MM.1S (cell line): ENCODE measurements at regions not wholly inside any gene's neighbourhood (a gene's known extent, or its start where the extent isn't known, plus 50 kb on each side); places are given as distances from the start of the nearest gene placed in this dataset.

Experiments used
- DNase-seq: peaks from one replicate; pipeline ENCODE4 v3.0.0-alpha.2; 2015
- H2AFZ ChIP-seq: fragments of 300-600 bp; sonication (generic); 2 replicates; pipeline ENCODE4 v1.6.0; 2016; ENCODE audit warnings: antibody characterized with exemption, low read length
- H3F3A ChIP-seq: fragments of 300-600 bp; sonication (generic); 2 replicates; pipeline ENCODE4 v1.6.1; 2016; ENCODE audit warnings: mild to moderate bottlenecking, antibody characterized with exemption, low read length, moderate library complexity, mixed read lengths; ENCODE audit not compliant: insufficient read depth
- H3K27ac ChIP-seq: fragments of 300-600 bp; sonication (generic); 2 replicates; pipeline ENCODE4 v1.5.1; 2016; ENCODE audit warnings: mild to moderate bottlenecking, low read length
- H3K27me3 ChIP-seq: fragments of 300-600 bp; sonication (generic); replicated peaks from 2 replicates; pipeline ENCODE4 v1.6.0; 2016; ENCODE audit warnings: low read length; ENCODE audit not compliant: insufficient read depth
- H3K36me3 ChIP-seq: fragments of 300-600 bp; sonication (generic); replicated peaks from 2 replicates; pipeline ENCODE4 v1.6.1; 2016; ENCODE audit warnings: mild to moderate bottlenecking, low read length, mixed read lengths; ENCODE audit not compliant: insufficient read depth
- H3K4me1 ChIP-seq: fragments of 300-600 bp; sonication (generic); 2 replicates; pipeline ENCODE4 v1.6.1; 2016; ENCODE audit warnings: low read length, mixed read lengths
- H3K4me2 ChIP-seq: fragments of 300-600 bp; sonication (generic); 2 replicates; pipeline ENCODE4 v1.6.0; 2016; ENCODE audit warnings: low read depth, low read length
- H3K4me3 ChIP-seq: fragments of 300-600 bp; sonication (generic); 2 replicates; pipeline ENCODE4 v1.5.1; 2016; ENCODE audit warnings: low read length, mixed read lengths
- H3K79me2 ChIP-seq: fragments of 300-600 bp; sonication (generic); 2 replicates; pipeline ENCODE4 v1.6.1; 2016; ENCODE audit warnings: mixed run types, low read length, mixed read lengths
- H3K9ac ChIP-seq: fragments of 300-600 bp; sonication (generic); 2 replicates; pipeline ENCODE4 v1.6.1; 2016; ENCODE audit warnings: low read length, mixed read lengths
- H3K9me2 ChIP-seq: fragments of 300-600 bp; sonication (generic); replicated peaks from 2 replicates; pipeline ENCODE4 v1.6.1; 2016; ENCODE audit warnings: mild to moderate bottlenecking, low read length, mixed read lengths; ENCODE audit not compliant: insufficient read depth
- H3K9me3 ChIP-seq: fragments of 300-600 bp; sonication (generic); replicated peaks from 2 replicates; pipeline ENCODE4 v1.6.1; 2016; ENCODE audit warnings: mild to moderate bottlenecking, low read length, mixed read lengths; ENCODE audit not compliant: insufficient read depth
- H4K20me1 ChIP-seq: fragments of 300-600 bp; sonication (generic); 2 replicates; pipeline ENCODE4 v1.6.1; 2016; ENCODE audit warnings: mild to moderate bottlenecking, low read length, moderate library complexity, mixed read lengths; ENCODE audit not compliant: insufficient read depth
- EZH2 ChIP-seq: fragments of 300-600 bp; sonication (generic); optimal IDR thresholded peaks from 2 replicates; pipeline ENCODE3; 2017; ENCODE audit warnings: low read depth, mild to moderate bottlenecking, antibody characterized with exemption, low read length, mixed read lengths
- EZH2phosphoT487 ChIP-seq: fragments of 300-600 bp; sonication (generic); IDR thresholded peaks from 2 replicates; pipeline ENCODE4 v1.6.1; 2018; ENCODE audit warnings: antibody characterized with exemption, low read length
- TF ChIP-seq, protein P1 (sequence below): fragments of 300-600 bp; sonication (generic); IDR thresholded peaks from 2 replicates; pipeline ENCODE4 v1.5.1; 2016; ENCODE audit warnings: antibody characterized with exemption, low read length, mixed read lengths

DNA sequence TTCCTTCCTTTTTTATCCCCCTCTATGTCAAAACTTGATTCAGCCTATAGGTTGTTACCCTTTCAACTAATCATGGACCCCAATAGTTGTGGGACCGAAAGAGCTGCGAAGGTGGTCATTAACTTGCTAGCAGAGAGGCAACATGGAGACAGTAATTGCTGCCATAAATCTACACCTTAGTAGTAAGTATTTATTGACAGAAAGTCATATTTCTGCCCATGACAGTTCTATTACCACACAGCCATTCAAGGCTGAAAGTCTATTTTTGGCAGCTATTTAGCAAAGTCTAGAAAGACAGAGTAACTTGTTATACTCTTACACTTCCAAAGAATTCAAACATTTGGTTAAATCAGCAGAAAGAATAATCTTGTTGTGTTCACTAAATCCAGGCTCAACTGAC lies 236.2 kb downstream of the PRELID2 start:
- Histone ChIP-seq H3K27ac (no peak overlapping the region), H3K9me2 (no peaks in the 10 kb centered on the region), H3K27me3 (no peaks in the 10 kb centered on the region), H3K79me2 (no peaks in the 10 kb centered on the region), H3K4me1 (no peaks in the 10 kb centered on the region), H2AFZ (no peak overlapping the region), H3K9me3 (no peaks in the 10 kb centered on the region), H3K4me2 (no peak overlapping the region), H3K9ac (no peak overlapping the region), H3K4me3 (no peak overlapping the region), H3F3A (no peaks in the 10 kb centered on the region), H3K36me3 (no peaks in the 10 kb centered on the region), H4K20me1 (no peaks in the 10 kb centered on the region)
- TF ChIP-seq, protein P1, sequence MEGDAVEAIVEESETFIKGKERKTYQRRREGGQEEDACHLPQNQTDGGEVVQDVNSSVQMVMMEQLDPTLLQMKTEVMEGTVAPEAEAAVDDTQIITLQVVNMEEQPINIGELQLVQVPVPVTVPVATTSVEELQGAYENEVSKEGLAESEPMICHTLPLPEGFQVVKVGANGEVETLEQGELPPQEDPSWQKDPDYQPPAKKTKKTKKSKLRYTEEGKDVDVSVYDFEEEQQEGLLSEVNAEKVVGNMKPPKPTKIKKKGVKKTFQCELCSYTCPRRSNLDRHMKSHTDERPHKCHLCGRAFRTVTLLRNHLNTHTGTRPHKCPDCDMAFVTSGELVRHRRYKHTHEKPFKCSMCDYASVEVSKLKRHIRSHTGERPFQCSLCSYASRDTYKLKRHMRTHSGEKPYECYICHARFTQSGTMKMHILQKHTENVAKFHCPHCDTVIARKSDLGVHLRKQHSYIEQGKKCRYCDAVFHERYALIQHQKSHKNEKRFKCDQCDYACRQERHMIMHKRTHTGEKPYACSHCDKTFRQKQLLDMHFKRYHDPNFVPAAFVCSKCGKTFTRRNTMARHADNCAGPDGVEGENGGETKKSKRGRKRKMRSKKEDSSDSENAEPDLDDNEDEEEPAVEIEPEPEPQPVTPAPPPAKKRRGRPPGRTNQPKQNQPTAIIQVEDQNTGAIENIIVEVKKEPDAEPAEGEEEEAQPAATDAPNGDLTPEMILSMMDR: no peak
- TF ChIP-seq EZH2phosphoT487: no peak
- TF ChIP-seq EZH2: no peak
- no peak for DNase-seq

DNA sequence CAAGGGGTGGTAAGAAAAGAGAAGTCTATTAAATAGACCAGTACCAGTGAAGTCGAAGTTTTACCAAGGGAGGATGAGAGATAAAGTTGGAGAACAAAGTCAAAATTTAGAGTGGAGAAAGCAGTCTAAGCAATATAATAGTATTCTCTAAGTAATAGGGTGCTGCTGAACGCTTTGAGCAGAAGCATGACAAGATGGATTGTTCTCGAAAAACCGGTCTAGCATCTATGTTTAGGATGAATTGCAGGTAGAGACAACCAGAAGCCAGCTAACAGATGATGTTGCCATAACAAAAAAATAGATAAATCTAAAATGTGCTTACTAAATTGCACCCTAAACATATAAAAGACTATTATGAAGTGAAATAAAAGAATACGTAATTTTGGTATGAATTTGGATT lies 237.0 kb downstream of the PRELID2 start:
- Histone ChIP-seq H4K20me1 (no peaks in the 10 kb centered on the region), H3K27ac (no peak overlapping the region), H3F3A (no peaks in the 10 kb centered on the region), H3K9ac (no peak overlapping the region), H2AFZ (no peak overlapping the region), H3K4me3 (no peak overlapping the region), H3K79me2 (no peaks in the 10 kb centered on the region), H3K27me3 (no peaks in the 10 kb centered on the region), H3K4me1 (no peaks in the 10 kb centered on the region), H3K9me3 (no peaks in the 10 kb centered on the region), H3K4me2 (no peak overlapping the region), H3K9me2 (no peaks in the 10 kb centered on the region), H3K36me3 (no peaks in the 10 kb centered on the region)
- no peak for DNase-seq
- TF ChIP-seq, protein P1: no peak
- TF ChIP-seq EZH2 (no peak), EZH2phosphoT487 (no peak)

DNA sequence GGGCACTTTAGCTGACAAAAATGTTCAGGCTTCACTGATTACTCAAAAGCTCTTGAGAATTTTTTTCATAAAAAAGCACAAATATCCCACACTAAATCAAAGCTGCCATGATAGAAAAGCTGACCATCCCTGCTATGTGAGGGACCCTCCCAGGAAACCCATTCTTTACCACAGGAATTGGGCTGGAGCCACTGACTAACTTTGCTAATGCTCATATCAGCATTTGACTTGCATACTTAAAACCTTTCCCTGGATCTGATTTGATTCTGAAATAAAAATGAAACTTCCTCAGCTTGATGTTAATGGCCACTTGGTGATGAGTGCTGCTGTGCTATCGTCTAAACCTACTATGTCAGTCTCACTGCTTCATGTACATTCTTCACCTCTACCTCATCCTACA lies 243.6 kb downstream of the PRELID2 start:
- Histone ChIP-seq H3K27me3 (no peaks in the 10 kb centered on the region), H3K9me2 (no peaks in the 10 kb centered on the region), H4K20me1 (no peaks in the 10 kb centered on the region), H3K36me3 (no peaks in the 10 kb centered on the region), H3K27ac (no peak overlapping the region), H3K4me2 (no peak overlapping the region), H3F3A (no peaks in the 10 kb centered on the region), H3K9me3 (no peaks in the 10 kb centered on the region), H3K4me1 (no peaks in the 10 kb centered on the region), H3K79me2 (no peaks in the 10 kb centered on the region), H3K4me3 (no peak overlapping the region), H3K9ac (no peak overlapping the region), H2AFZ (no peak overlapping the region)
- no peak for TF ChIP-seq EZH2phosphoT487
- TF ChIP-seq, protein P1: no peak
- no peak for TF ChIP-seq EZH2
- no peak for DNase-seq
